GM21423 (cell line): ENCODE measurements at regions not wholly inside any gene's neighbourhood (a gene's known extent, or its start where the extent isn't known, plus 50 kb on each side); places are given as distances from the start of the nearest gene placed in this dataset.
"Not testable (repeated sequence)": the region's sequence is repeated elsewhere in the genome, so short reads cannot be mapped to it uniquely, and the experiment has no call there.

Experiments
- ATAC-seq: cut with Tn5 transposase; IDR thresholded peaks from one replicate; pipeline ENCODE4 v1.9.1; 2021; ENCODE audit warnings: mild to moderate bottlenecking, moderate library complexity; ENCODE audit not compliant: unreplicated experiment

- ATAC-seq: no peak
Measured at GRCh38 chr2:235105821-235106359, 154.1 kb downstream of the SH3BP4 start.

- ATAC-seq: no peak
Measured at GRCh38 chr2:235106874-235107639, 155.2 kb downstream of the SH3BP4 start.

- ATAC-seq: no peak
Measured at GRCh38 chr2:235107640-235107951, 155.8 kb downstream of the SH3BP4 start.

- ATAC-seq: not testable (repeated sequence)
Measured at GRCh38 chr2:235109561-235109960, 157.7 kb downstream of the SH3BP4 start.

GRCh38 chr2:235112365-235112764 lies 160.5 kb downstream of the SH3BP4 start:
- ATAC-seq: no peak

GRCh38 chr2:235113854-235114253 lies 162.0 kb downstream of the SH3BP4 start:
- no peak for ATAC-seq

GRCh38 chr2:235114286-235114685 lies 162.5 kb downstream of the SH3BP4 start:
- ATAC-seq: no peak

- no peak for ATAC-seq
Measured at GRCh38 chr2:235115521-235115920, 163.7 kb downstream of the SH3BP4 start.

- no peak for ATAC-seq
Measured at GRCh38 chr2:235116885-235117492, 165.2 kb downstream of the SH3BP4 start.

- no peak for ATAC-seq
Measured at GRCh38 chr2:235126768-235127167, 175.0 kb downstream of the SH3BP4 start.

GRCh38 chr2:235127931-235128330 lies 176.1 kb downstream of the SH3BP4 start:
- no peak for ATAC-seq

GRCh38 chr2:235129850-235130249 lies 178.0 kb downstream of the SH3BP4 start:
- no peak for ATAC-seq

- no peak for ATAC-seq
Measured at GRCh38 chr2:235131334-235132305, 179.8 kb downstream of the SH3BP4 start.

GRCh38 chr2:235132651-235133050 lies 180.8 kb downstream of the SH3BP4 start:
- ATAC-seq: no peak

GRCh38 chr2:235133837-235134236 lies 182.0 kb downstream of the SH3BP4 start:
- no peak for ATAC-seq

- ATAC-seq: no peak
Measured at GRCh38 chr2:235134420-235134819, 182.6 kb downstream of the SH3BP4 start.

GRCh38 chr2:235135195-235135965 lies 183.6 kb downstream of the SH3BP4 start:
- no peak for ATAC-seq

GRCh38 chr2:235135990-235136561 lies 184.3 kb downstream of the SH3BP4 start:
- ATAC-seq: no peak

- ATAC-seq: no peak
Measured at GRCh38 chr2:235138339-235138738, 186.5 kb downstream of the SH3BP4 start.
